Coronary artery (tissue), 2 donors: ENCODE measurements at regions not wholly inside any gene's neighbourhood (a gene's known extent, or its start where the extent isn't known, plus 50 kb on each side); places are given as distances from the start of the nearest gene placed in this dataset.

Experiments
- DNase-seq: peaks from one replicate; pipeline ENCODE4 v3.0.0-alpha.2; 2017; ENCODE audit warnings: low spot score
- H3K27ac ChIP-seq, 2 donors: fragments of 200-600 bp; sonication (generic); one replicate each; pipeline ENCODE4 v1.5.1; 2016 to 2019
- H3K4me3 ChIP-seq: fragments of 200-600 bp; sonication (generic); 2 replicates; pipeline ENCODE4 v1.5.1; 2016; ENCODE audit warnings: mild to moderate bottlenecking, moderate library complexity
- TF ChIP-seq, protein P1 (sequence below): fragments of 200-600 bp; sonication (generic); IDR thresholded peaks from one replicate; pipeline ENCODE4 v1.5.1; 2019; ENCODE audit warnings: antibody characterized with exemption

DNA sequence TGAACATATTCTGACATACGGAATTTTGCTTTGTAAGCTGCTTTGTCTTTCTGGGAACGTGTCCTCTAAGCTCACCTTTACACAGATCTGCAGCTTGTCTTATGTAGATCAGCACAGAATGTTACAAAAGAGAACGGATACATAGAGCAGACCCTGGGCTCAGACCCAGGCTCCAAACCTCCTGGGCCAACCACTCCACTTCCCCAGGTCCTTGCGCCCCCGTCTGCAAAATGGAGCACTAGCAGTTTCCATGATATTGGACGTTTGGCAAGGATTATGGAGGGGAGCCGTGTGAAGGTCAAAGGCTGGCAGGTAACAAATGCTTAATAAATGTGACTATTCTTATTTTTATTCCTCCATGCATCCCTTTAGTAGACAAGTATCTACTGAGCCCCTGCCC is 358.4 kb downstream of the CTTN start:
- TF ChIP-seq, protein P1, sequence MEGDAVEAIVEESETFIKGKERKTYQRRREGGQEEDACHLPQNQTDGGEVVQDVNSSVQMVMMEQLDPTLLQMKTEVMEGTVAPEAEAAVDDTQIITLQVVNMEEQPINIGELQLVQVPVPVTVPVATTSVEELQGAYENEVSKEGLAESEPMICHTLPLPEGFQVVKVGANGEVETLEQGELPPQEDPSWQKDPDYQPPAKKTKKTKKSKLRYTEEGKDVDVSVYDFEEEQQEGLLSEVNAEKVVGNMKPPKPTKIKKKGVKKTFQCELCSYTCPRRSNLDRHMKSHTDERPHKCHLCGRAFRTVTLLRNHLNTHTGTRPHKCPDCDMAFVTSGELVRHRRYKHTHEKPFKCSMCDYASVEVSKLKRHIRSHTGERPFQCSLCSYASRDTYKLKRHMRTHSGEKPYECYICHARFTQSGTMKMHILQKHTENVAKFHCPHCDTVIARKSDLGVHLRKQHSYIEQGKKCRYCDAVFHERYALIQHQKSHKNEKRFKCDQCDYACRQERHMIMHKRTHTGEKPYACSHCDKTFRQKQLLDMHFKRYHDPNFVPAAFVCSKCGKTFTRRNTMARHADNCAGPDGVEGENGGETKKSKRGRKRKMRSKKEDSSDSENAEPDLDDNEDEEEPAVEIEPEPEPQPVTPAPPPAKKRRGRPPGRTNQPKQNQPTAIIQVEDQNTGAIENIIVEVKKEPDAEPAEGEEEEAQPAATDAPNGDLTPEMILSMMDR, result no peak
- Histone ChIP-seq H3K27ac (no peak overlapping the region), H3K4me3 (no peak overlapping the region)
- no peak for DNase-seq

- Histone ChIP-seq H3K4me3 (no peak overlapping the region), H3K27ac (no peak overlapping the region)
- TF ChIP-seq, protein P1, result no peak
- no peak for DNase-seq
These were observed 358.9 kb downstream of the CTTN start for GRCh38 chr11:70757241-70757640.

DNA sequence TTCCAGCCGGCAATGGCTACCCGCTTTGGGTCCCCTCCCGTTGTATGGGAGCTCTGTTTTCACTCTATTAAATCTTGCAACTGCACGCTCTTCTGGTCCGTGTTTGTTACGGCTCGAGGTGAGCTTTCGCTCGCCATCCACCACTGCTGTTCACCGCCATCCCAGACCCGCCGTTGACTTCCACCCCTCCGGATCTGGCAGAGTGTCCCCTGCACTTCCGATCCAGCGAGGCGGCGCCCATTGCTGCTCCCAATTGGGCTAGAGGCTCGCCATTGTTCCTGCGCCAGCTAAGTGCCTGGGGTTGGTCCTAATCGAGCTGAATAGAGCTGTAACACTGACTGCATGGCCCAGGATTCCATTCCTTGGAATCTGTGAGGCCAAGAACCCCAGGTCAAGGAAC is 359.9 kb downstream of the CTTN start:
- H3K27ac ChIP-seq, result no peak overlapping the region
- no peak overlapping the region for H3K4me3 ChIP-seq
- no peak for DNase-seq
- TF ChIP-seq, protein P1, result no peak

DNA sequence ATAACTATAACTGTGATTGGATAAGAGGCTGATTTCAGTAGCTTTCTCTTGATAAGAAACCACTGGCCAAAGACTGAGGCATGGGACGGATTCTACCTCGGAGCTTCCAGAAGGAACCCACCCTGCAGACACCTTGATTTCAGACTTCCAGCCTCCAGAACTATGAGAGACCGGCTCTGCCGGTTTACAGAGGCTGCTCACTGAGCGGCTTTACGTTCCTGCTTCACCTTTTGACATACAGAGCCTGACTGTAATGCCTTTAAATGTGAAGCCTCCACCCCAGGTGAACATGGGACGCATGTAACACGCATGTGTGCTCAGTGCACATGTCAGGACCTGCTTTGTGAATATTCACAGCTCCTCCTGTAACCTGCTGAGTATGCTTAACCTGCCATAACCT is 361.5 kb downstream of the CTTN start:
- TF ChIP-seq, protein P1, result no peak
- no peak for DNase-seq
- H3K27ac ChIP-seq, result no peak overlapping the region
- H3K4me3 ChIP-seq, result no peak overlapping the region

GRCh38 chr11:70760416-70761020 is 362.2 kb downstream of the CTTN start:
- no peak overlapping the region for H3K4me3 ChIP-seq

GRCh38 chr11:70761094-70761907 is 363.0 kb downstream of the CTTN start:
- TF ChIP-seq, protein P1, result no peak
- Histone ChIP-seq H3K4me3 (no peak overlapping the region), H3K27ac (no peak overlapping the region)
- no peak for DNase-seq

More at GRCh38 chr11:70760416-70761020, 362.2 kb downstream of the CTTN start:
- TF ChIP-seq, protein P1, result no peak
- DNase-seq, result no peak
- no peak overlapping the region for H3K27ac ChIP-seq

DNA sequence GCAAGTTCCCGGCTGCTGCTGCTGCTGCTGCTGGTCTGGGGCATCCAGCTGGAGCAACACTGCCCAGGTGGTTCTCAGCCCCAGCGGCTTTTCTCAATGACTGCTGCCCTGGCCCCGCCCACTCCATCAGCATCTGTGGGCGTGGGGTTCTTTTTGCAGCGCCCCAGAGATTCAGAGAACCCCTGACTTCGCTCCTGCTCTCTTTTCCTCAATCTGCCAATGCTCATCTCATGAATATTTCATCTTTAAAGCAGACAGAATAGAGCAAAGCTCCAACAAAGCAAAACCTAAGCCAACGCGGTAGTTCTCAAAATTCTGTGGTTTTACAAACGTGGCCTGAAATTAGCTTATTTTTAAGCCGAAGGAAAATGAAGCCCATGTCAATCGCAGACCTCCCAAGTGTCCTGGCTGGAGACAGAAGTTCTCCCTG is 363.6 kb downstream of the CTTN start:
- Histone ChIP-seq H3K4me3 (no peak overlapping the region), H3K27ac (no peak overlapping the region)
- no peak for DNase-seq
- TF ChIP-seq, protein P1, result no peak
